Testis (tissue), 2 donors: ENCODE measurements at regions not wholly inside any gene's neighbourhood (a gene's known extent, or its start where the extent isn't known, plus 50 kb on each side); places are given as distances from the start of the nearest gene placed in this dataset.

Experiments used
- DNase-seq: peaks from one replicate; pipeline ENCODE4 v3.0.0-alpha.2; 2019
- H3K27ac ChIP-seq, 2 donors: fragments of 200-600 bp; sonication (generic); one replicate each; pipeline ENCODE4 v1.5.1; 2019
- H3K27me3 ChIP-seq: fragments of 200-600 bp; sonication (generic); one replicate; pipeline ENCODE4 v1.5.1; 2019
- H3K36me3 ChIP-seq: fragments of 200-600 bp; sonication (generic); one replicate; pipeline ENCODE4 v1.5.1; 2017; ENCODE audit warnings: low read depth; ENCODE audit errors: missing control alignments
- H3K4me1 ChIP-seq: fragments of 200-600 bp; sonication (generic); one replicate; pipeline ENCODE4 v1.5.1; 2019
- H3K4me3 ChIP-seq, 2 donors: fragments of 200-600 bp; sonication (generic); one replicate each; pipeline ENCODE4 v1.5.1; 2017 to 2019
- H3K9me3 ChIP-seq: fragments of 200-600 bp; sonication (generic); one replicate; pipeline ENCODE4 v1.5.1; 2017
- CTCF ChIP-seq, 3 experiments: fragments of 450-650 bp in 2 of 3; fragments of 200-600 bp in 1 of 3; sonication (generic) in 1 of 3; IDR thresholded peaks; one replicate each; pipeline ENCODE4 v1.5.1; 2016 to 2019; ENCODE audit warnings: antibody characterized with exemption in 3 of 3, mild to moderate bottlenecking in 2 of 3, moderate library complexity in 1 of 3
- POLR2A ChIP-seq: fragments of 450-650 bp; IDR thresholded peaks from one replicate; pipeline ENCODE4 v1.6.1; 2017; ENCODE audit warnings: antibody characterized with exemption, mild to moderate bottlenecking, moderate library complexity
- WGBS, 2 donors: methylation state at CpG; one replicate each; pipeline ENCODE4 v1.1.5; 2018; 5-methylcytosine and 5-hydroxymethylcytosine counted together
- intact Hi-C: fragments of 100-400 bp; cut with DNase I; formaldehyde crosslinking; loops from one replicate; pipeline ENCODE4 v1.15.1; 2023; ENCODE audit warnings: low total_unique reads

GRCh38 chr1:58209575-58209974, 337.0 kb downstream of the OMA1 start:
- DNase-seq: no peak
- no peaks in the 10 kb centered on the region for H3K4me1 ChIP-seq
- no peaks in the 10 kb centered on the region for H3K36me3 ChIP-seq
- WGBS, 2 donors: 69 to 72% methylated on average over 3 of the region's 3 CpGs
- no peak overlapping the region for H3K4me3 ChIP-seq
- intact Hi-C loops: no loop called here
- H3K27ac ChIP-seq: no peak overlapping the region
- no peak for TF ChIP-seq POLR2A
- TF ChIP-seq CTCF (IDR thresholded peaks at IDR 0.05): no peak
- no peaks in the 10 kb centered on the region for H3K27me3 ChIP-seq
- H3K9me3 ChIP-seq: no peaks in the 10 kb centered on the region

GRCh38 chr1:58206749-58207148, 339.8 kb downstream of the OMA1 start:
- intact Hi-C loops: no loop called here
- 90 to 100% methylated on average over 1 of the region's 1 CpG for WGBS, 2 donors
- no peak for TF ChIP-seq POLR2A
- TF ChIP-seq CTCF (IDR thresholded peaks at IDR 0.05): no peak
- Histone ChIP-seq H3K4me1 (no peaks in the 10 kb centered on the region), H3K4me3 (no peak overlapping the region), H3K27me3 (no peaks in the 10 kb centered on the region), H3K9me3 (no peaks in the 10 kb centered on the region), H3K27ac (no peak overlapping the region), H3K36me3 (no peaks in the 10 kb centered on the region)
- no peak for DNase-seq

- Histone ChIP-seq H3K4me3 (no peak overlapping the region), H3K4me1 (no peaks in the 10 kb centered on the region), H3K27me3 (no peaks in the 10 kb centered on the region), H3K27ac (no peak overlapping the region), H3K36me3 (no peaks in the 10 kb centered on the region), H3K9me3 (no peaks in the 10 kb centered on the region)
- no peak for DNase-seq
- WGBS, 2 donors: 86 to 89% methylated on average over 3 of the region's 3 CpGs
- intact Hi-C loops: no loop called here
- no peak for TF ChIP-seq POLR2A
- TF ChIP-seq CTCF (IDR thresholded peaks at IDR 0.05): no peak
Measured at GRCh38 chr1:58204284-58204683, 342.2 kb downstream of the OMA1 start.

GRCh38 chr1:58201492-58202106, 344.9 kb downstream of the OMA1 start:
- no peaks in the 10 kb centered on the region for H3K36me3 ChIP-seq
- no peaks in the 10 kb centered on the region for H3K9me3 ChIP-seq
- 85 to 93% methylated on average over 2 of the region's 2 CpGs for WGBS, 2 donors
- TF ChIP-seq CTCF (IDR thresholded peaks at IDR 0.05): no peak
- no peak for TF ChIP-seq POLR2A
- intact Hi-C loops: no loop called here
- H3K4me1 ChIP-seq: no peaks in the 10 kb centered on the region
- H3K27ac ChIP-seq: no peak overlapping the region
- no peak for DNase-seq
- no peak overlapping the region for H3K4me3 ChIP-seq
- H3K27me3 ChIP-seq: no peaks in the 10 kb centered on the region

- no peak for DNase-seq
- no peaks in the 10 kb centered on the region for H3K9me3 ChIP-seq
- intact Hi-C loops: no loop called here
- no peaks in the 10 kb centered on the region for H3K4me1 ChIP-seq
- H3K36me3 ChIP-seq: no peaks in the 10 kb centered on the region
- TF ChIP-seq CTCF (IDR thresholded peaks at IDR 0.05) (no peak), POLR2A (no peak)
- no peak overlapping the region for H3K4me3 ChIP-seq
- no peaks in the 10 kb centered on the region for H3K27me3 ChIP-seq
- H3K27ac ChIP-seq: no peak overlapping the region
Measured at GRCh38 chr1:58200437-58200836, 346.1 kb downstream of the OMA1 start.
